HFFc6 (cell line): ENCODE measurements at regions not wholly inside any gene's neighbourhood (a gene's known extent, or its start where the extent isn't known, plus 50 kb on each side); places are given as distances from the start of the nearest gene placed in this dataset.

Source experiments
- DNase-seq: peaks from one replicate; pipeline ENCODE4 v3.0.0-alpha.2; 2018
- H3K27ac Mint-ChIP-seq: 2 replicates; pipeline ENCODE4 v1.8.0; 2020; ENCODE audit warnings: mild to moderate bottlenecking, mixed read lengths
- H3K27me3 Mint-ChIP-seq: 2 replicates; pipeline ENCODE4 v1.8.0; 2021; ENCODE audit warnings: mild to moderate bottlenecking, moderate library complexity, mixed read lengths; ENCODE audit not compliant: insufficient read depth
- H3K36me3 Mint-ChIP-seq: 2 replicates; pipeline ENCODE4 v1.8.0; 2021; ENCODE audit warnings: low read depth, mixed read lengths
- H3K4me1 Mint-ChIP-seq: 2 replicates; pipeline ENCODE4 v1.8.0; 2020; ENCODE audit warnings: low read depth, mixed read lengths
- H3K4me3 Mint-ChIP-seq: 2 replicates; pipeline ENCODE4 v1.8.0; 2020; ENCODE audit warnings: mild to moderate bottlenecking, moderate library complexity, mixed read lengths
- H3K9me3 Mint-ChIP-seq: 2 replicates; pipeline ENCODE4 v1.8.0; 2020; ENCODE audit warnings: mild to moderate bottlenecking, mixed read lengths
- TF ChIP-seq, protein P1 (sequence below): fragments of 200-600 bp; sonication (generic); IDR thresholded peaks from 2 replicates; pipeline ENCODE4 v1.5.0; 2021; ENCODE audit warnings: antibody characterized with exemption, mild to moderate bottlenecking

DNA sequence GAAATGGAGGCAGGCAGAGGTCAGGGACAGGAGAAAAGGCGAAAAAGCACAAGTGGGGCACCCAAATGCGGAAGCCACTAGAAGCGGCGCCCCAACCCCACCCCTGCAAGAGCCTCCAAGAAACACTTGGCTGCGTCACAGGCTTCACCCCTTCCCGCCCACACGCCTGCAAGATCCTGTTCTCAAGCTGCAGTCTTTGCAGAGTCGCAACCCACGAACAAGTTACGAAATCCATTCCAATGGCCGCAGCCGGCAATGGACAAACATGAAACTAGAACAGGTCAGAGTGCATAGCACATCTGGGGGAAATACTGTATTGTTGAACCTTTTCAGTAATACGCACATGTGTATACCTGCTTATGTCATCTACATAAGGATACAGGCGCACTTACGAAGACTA, 103.6 kb downstream of the PSMG1 start:
- TF ChIP-seq, protein P1, sequence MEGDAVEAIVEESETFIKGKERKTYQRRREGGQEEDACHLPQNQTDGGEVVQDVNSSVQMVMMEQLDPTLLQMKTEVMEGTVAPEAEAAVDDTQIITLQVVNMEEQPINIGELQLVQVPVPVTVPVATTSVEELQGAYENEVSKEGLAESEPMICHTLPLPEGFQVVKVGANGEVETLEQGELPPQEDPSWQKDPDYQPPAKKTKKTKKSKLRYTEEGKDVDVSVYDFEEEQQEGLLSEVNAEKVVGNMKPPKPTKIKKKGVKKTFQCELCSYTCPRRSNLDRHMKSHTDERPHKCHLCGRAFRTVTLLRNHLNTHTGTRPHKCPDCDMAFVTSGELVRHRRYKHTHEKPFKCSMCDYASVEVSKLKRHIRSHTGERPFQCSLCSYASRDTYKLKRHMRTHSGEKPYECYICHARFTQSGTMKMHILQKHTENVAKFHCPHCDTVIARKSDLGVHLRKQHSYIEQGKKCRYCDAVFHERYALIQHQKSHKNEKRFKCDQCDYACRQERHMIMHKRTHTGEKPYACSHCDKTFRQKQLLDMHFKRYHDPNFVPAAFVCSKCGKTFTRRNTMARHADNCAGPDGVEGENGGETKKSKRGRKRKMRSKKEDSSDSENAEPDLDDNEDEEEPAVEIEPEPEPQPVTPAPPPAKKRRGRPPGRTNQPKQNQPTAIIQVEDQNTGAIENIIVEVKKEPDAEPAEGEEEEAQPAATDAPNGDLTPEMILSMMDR, result no peak
- Mint-ChIP-seq H3K9me3 (peaks cover 11% of the 10 kb centered on the region), H3K4me3 (no peak overlapping the region), H3K36me3 (peaks cover 12% of the 10 kb centered on the region; the same call in 1 of the 2 replicates), H3K27me3 (peaks cover 22% of the 10 kb centered on the region), H3K4me1 (peaks cover 12% of the 10 kb centered on the region), H3K27ac (no peak overlapping the region)
- no peak for DNase-seq

DNA sequence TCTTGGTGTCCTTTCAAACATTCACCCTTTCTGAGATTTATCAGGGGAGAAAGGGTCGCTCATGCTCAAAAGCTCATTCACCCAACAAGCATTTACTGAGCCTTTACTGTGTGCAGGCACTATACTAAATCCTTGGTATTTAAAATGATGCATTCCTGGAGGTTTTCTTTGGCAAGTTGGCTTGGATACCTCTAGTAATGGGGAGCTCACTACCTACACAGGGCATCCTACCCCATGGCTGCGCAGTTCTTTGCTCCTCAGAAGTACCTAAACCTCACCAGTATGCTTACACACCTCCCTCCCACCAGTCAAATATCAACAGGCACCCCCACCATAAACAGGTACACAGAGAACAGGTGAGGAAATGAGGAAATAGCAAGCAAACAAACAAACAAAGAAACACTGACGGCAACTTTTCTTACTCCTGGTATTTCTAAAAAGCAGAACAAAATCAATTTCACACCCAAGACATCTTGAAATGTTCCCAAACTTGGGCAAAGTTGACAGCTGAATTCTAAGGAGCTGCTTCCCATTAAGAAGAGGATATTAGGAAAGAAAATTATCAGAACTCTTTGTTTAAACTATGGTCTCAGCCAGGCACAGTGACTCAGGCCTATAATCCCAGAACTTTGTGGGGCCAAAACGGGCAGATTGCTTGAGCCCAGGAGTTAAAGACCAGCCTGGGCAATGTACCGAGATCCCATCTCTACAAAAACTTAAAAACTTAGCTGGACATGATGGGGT, 104.8 kb downstream of the PSMG1 start:
- no peak for DNase-seq
- peaks cover 18% of the 10 kb centered on the region; the same call in 1 of the 2 replicates for H3K36me3 Mint-ChIP-seq

DNA sequence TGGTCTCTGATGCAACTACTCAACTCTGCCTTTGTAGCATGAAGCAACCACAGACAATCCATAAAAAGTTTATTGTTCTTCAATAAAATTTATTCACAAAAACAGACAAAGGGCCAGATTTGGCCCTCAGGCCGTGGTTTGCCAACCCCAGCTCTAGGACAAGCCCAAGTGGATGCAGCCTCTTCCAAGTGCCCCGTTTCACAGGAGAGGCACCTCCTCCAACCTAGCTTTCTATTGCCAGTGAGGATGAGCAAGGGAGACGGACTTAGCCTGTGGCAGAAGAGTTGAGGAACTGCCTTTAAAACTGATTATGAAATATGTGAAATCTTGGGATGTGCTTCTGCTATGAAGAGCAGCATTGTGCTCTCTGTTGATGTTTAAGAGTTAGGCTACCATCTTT, 105.4 kb downstream of the PSMG1 start:
- TF ChIP-seq, protein P1, result no peak
- H3K9me3 Mint-ChIP-seq, result peaks cover 15% of the 10 kb centered on the region
- peaks cover 18% of the 10 kb centered on the region; the same call in 1 of the 2 replicates for H3K36me3 Mint-ChIP-seq
- peaks cover 11% of the 10 kb centered on the region; the same call in 1 of the 2 replicates for H3K4me1 Mint-ChIP-seq
- peaks cover 22% of the 10 kb centered on the region for H3K27me3 Mint-ChIP-seq
- no peak for DNase-seq
- no peak overlapping the region for H3K4me3 Mint-ChIP-seq
- no peak overlapping the region for H3K27ac Mint-ChIP-seq

More for the DNA sequence above, 104.8 kb downstream of the PSMG1 start:
- TF ChIP-seq, protein P1, result no peak
- Mint-ChIP-seq H3K27me3 (peaks cover 22% of the 10 kb centered on the region), H3K27ac (no peak overlapping the region), H3K9me3 (peaks cover 15% of the 10 kb centered on the region), H3K4me3 (no peak overlapping the region), H3K4me1 (peaks cover 13% of the 10 kb centered on the region)

DNA sequence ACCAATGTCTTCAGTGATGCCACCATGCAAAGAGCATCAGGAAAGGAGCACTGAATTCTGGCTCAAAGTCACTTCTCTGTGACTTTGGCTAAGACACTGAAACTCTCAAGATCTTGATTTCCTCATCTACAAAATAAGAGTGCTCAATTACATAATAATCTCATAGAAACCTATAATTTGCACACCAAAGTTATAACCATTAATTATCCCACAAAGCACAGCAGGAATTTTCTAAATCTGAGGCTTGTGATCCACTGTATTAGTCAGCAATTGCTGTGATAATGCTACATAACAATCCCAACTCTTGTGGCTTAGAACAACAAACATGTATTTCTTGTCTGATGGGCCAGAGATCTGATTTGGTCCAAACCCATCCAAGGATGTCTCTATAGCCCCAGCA, 108.7 kb downstream of the PSMG1 start:
- Mint-ChIP-seq H3K4me1 (peaks cover 26% of the 10 kb centered on the region), H3K27me3 (peaks cover 12% of the 10 kb centered on the region), H3K36me3 (peaks cover 18% of the 10 kb centered on the region; the same call in 1 of the 2 replicates), H3K9me3 (peaks cover 15% of the 10 kb centered on the region), H3K4me3 (no peak overlapping the region), H3K27ac (no peak overlapping the region)
- no peak for DNase-seq
- TF ChIP-seq, protein P1, result no peak

DNA sequence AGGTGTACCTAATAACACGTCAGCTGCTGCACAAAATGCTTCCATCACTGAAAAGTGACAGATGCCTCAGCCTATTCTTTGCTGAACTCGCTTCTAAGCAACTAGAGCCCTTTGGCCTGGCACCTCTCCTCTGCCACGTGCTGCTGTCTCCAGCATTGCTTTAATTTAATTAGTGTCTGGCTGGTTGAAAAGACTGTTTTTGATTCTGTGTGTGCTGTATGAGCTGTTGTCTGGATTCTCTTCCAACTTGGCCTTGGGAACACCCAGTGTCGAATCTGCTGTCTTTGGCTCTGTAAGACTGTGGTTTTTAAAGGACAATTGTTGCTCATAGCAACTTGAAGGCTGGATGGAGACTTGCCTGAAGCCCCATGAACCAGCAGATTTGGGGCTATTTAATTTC, 109.5 kb downstream of the PSMG1 start:
- H3K27me3 Mint-ChIP-seq, result peaks cover 8% of the 10 kb centered on the region
- peaks cover 23% of the 10 kb centered on the region; the same call in 1 of the 2 replicates for H3K36me3 Mint-ChIP-seq
- TF ChIP-seq, protein P1, result no peak
- no peak overlapping the region for H3K4me3 Mint-ChIP-seq
- no peak for DNase-seq
- H3K4me1 Mint-ChIP-seq, result peaks cover 24% of the 10 kb centered on the region
- peaks cover 22% of the 10 kb centered on the region for H3K9me3 Mint-ChIP-seq
- H3K27ac Mint-ChIP-seq, result no peak overlapping the region
